HG02840 (cell line): ENCODE measurements at regions not wholly inside any gene's neighbourhood (a gene's known extent, or its start where the extent isn't known, plus 50 kb on each side); places are given as distances from the start of the nearest gene placed in this dataset.

Source experiments
- ATAC-seq: cut with Tn5 transposase; IDR thresholded peaks from one replicate; pipeline ENCODE4 v1.9.1; 2021; ENCODE audit warnings: mild to moderate bottlenecking, moderate library complexity, moderate number of reproducible peaks; ENCODE audit not compliant: unreplicated experiment, low FRiP score

GRCh38 chr10:123399276-123399839, 245.2 kb downstream of the BUB3 start:
- ATAC-seq: no peak

DNA sequence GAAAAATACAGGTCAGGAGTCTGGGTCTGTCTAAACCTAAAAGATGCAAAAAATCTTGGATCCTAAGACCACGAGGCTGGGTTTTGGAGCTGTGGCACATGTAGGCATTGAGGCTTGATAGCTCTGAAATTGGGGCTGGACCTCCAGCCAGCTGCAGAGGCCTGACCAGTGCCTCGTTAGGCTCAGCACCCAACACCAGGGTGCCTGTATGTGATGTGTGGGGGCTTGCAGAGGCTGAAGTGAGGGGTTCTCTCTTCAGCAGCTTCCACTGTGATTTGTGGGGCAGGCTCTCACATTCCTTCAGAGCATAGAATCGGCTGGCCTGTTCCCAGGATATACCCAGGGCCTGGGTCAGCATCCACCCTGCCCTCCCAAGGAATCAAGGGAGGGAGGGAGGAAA, 247.8 kb downstream of the BUB3 start:
- no peak for ATAC-seq

- ATAC-seq: peak; percentile 80
These were observed 248.5 kb downstream of the BUB3 start for GRCh38 chr10:123402656-123403055.

DNA sequence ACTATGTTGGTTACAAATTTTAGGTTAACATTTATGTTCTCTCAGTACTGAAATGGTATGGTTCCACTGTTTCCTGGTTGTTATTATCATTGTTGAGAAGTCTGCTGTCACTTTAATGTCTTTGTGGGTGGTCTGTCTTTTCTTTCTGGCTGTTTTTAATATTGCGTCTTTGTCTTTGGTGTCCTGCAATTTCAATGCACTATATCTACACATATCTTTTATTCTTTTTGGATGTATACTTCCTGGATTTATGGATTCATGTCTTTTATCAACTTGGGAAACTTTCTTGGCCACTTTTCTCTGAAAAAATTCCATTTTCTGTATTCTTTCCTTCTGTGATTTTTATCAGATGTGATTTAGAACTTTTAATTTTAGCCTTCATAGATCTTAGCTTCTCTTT, 250.2 kb downstream of the BUB3 start:
- no peak for ATAC-seq

- no peak for ATAC-seq
These were observed 254.5 kb downstream of the BUB3 start for GRCh38 chr10:123408660-123409059.

DNA sequence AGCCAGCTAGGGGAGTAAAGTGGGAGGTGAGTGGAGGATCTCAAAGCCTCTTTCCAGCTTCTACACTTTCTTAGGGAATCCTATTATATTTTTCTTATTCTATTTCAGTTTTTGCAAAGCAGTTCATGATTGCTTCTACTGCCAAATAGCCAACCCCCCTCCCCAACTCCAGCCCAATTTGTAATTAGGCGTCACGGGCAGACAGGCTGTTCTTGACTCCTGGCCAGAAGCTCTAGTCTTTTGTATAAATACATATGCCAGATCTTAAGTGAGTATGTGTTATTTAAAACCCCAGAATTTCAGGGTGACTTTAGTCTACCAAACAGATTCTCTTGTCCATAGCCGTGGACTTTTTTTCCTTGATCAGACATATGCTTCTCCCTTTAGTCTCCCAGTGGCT, 255.2 kb downstream of the BUB3 start:
- no peak for ATAC-seq

GRCh38 chr10:123409884-123410283, 255.7 kb downstream of the BUB3 start:
- no peak for ATAC-seq

- ATAC-seq: no peak
These were observed 252.8 kb upstream of the GPR26 start for GRCh38 chr10:123413353-123413752.

- no peak for ATAC-seq
These were observed 250.6 kb upstream of the GPR26 start for GRCh38 chr10:123415523-123415922.

GRCh38 chr10:123417414-123417813, 248.7 kb upstream of the GPR26 start:
- ATAC-seq: no peak

GRCh38 chr10:123421461-123421860, 244.7 kb upstream of the GPR26 start:
- ATAC-seq: no peak

GRCh38 chr10:123422261-123422660, 243.9 kb upstream of the GPR26 start:
- ATAC-seq: no peak

DNA sequence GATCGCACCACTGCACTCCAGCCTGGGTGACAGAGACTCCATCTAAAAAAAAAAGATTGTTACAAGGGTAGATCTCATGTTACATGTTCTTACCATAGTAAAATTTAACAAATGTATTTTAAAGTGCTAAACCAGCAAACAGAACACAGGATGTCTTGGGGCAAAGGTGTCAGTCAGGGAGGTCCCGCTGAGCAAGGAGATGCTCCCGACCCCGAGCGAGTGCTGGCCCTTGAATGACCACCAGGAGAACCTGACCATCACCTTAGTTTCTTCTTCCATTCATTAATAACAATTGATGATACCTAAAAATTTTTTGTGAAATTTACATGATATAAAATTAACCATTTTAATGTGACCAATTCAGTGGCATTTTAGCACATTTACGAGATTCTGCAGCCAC, 241.6 kb upstream of the GPR26 start:
- no peak for ATAC-seq

- no peak for ATAC-seq
These were observed 240.5 kb upstream of the GPR26 start for GRCh38 chr10:123425680-123426079.

DNA sequence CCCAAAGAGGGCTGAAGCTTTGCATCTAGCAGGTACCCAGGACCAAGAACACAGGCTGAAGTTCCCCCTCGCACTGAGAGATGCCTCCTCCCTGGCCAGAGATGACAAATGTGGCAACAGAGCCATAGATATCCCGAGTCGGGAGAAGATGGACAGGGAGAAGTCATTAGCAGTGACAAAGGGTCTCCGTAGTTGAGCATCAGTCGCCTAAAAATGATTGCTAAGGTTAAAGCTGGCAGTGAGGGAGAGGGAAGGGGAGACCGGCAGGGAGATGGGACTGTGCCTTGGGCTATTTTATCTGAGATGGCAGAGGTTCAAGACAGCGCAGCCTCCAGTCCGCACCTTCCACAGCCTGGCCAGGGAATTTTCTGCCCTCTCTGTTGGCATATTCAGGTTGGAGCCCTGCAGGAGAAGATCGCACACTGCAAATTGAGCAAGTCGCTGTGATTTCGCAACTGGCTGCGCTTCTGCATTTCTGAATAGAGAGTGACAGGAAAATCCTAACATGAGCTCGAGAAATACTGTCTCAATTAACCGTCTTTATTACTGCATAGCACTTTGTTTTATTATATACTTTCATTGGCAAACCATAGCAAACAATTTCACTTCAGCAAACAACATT, 238.9 kb upstream of the GPR26 start:
- ATAC-seq: no peak

DNA sequence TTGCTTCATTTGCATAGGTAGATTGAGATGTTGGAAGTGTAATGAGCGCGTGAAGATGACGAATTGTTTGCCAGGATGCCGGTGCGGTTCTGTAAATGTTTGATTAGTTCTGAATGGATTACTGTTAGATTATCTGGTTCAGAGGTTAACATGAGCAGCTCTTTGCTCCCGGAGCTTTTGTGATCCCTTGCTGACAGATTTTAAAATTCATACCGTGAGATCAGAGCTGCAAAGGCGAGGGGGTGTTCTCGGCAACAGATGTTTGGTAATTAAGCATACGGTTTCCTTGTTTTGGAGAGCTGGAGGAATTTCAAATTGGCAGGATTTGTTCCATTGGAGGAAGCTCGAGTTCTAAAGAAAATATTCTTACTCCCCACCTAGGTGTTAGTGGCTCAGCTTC, 237.8 kb upstream of the GPR26 start:
- ATAC-seq: no peak

DNA sequence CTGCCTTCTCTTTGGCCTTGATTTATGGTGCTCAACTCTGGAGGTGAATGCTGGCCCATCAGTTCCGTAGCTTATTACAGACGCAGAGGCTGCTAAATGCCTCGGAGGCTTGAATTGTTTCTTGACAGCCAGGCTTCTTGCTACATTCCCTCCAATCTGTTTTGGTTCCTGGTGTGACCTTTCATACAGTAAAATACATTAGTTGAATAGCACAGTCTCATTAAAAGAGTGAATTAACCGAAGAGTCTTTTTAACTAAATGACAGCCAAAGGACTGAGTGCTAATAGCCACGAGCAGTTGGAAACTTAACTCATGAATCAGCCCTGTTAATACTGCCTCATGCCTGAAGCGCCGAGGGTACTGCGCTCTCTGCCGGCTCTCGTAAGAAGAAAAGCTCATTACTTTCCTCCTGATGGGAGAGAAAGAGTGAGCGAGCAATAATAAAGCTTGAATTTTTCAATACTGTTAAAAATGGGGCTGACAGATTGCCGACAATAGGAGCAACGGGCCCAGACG, 236.4 kb upstream of the GPR26 start:
- ATAC-seq: no peak

DNA sequence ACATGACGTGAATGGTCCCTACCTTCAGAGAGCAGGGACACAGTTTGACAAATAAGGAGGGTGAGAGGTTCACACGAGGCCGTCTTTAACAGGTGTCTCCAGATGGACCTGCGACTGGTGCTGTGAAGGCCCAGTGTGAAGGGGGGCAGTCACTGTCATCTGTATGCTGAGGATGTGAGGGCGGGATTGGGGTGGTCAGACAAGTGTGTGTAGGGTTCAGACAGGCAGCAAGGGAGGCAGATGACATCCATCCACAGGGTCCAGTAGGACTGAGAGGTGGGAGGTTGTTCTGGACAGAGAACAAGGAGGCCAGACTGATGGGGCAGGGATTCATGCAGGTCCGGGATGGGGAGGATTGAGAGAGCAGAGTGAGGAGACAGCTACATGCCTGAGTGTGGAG, 232.6 kb upstream of the GPR26 start:
- ATAC-seq: no peak

DNA sequence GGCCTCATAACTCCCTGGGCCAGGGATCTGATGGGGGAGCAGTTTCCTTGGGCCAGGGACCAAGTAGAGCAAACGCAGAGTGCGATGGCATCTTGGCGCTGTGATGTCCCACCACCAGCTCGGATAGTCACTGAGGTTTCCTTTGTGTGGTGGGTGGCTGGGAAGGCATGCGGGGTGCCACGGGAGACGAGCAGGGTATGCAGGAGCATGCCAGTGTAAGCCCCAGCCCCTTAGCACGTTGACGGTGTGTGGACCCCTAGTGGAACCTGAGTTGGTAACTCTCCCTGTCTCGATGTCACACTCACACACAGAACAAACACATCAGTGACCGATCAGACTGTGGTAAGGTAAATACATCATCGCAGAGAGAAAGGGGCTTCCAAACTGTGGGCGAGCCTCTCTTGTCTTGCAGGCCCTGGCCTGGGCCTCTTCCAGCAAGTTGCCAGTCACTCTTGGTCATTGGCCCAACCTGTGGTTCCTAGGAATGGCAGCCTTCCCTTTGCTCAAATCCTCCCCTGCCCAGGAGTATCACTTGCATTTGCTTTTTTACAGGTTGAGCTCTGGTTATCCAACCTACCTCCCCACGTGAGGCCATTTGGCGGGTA, 231.6 kb upstream of the GPR26 start:
- no peak for ATAC-seq

GRCh38 chr10:123442901-123443300, 223.3 kb upstream of the GPR26 start:
- no peak for ATAC-seq

- ATAC-seq: no peak
These were observed 222.2 kb upstream of the GPR26 start for GRCh38 chr10:123443924-123444323.

DNA sequence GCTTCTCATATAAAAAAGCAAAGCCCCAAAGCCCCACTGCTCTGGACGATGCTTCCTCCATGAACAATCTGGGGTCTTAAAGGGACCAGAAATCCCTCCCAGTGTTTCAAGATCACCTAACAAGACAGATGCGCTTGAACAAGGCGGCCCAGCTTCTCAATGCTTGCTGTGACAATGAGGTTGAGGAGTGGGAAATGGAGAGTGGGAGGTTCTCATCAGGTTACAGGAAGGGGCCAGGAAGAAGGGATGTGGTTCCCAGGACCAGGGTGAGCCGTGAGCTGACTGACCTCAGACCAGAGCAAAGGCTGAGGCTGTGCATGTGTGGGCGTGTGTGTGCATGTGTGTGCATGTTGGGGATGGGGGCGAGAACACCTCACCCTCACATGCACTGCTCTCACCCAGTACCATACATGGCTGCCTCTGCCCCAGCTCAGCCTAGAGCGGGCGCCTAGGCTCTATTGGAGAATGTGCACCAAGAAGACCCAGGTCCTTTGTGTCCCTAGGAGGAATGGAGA, 220.8 kb upstream of the GPR26 start:
- no peak for ATAC-seq
